ENCODE measurements at regions not wholly inside any gene's neighbourhood (a gene's known extent, or its start where the extent isn't known, plus 50 kb on each side); places are given as distances from the start of the nearest gene placed in this dataset.
A peak's percentile ranks its signal among the peaks of the same experiment; 100 is the strongest.

DNA sequence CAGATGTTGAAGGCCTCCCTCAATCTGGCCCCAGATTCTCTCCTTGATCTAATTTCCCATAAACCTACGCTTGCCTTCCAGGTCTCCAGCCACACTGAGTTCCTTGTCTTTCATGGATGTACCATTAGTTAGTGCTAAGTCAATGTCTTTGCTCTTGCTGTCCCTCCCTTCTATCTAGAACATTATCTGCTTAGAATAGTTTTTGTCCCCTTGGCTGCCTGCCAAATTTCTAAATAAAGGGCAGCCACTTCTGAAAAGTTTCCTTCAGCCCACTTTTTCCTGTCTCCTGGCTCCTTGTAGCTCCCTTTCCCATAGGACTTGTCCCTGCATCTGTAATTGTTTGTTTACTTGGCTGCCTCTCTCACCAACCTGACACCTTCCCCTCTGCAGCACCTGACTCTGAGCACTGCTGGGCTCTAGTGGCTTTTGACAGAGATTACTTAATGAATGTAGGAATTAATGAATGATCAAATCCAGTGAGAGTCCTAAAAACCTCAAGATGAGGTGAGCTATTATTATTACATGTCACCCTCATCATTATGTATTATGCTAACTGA, 58.3 kb downstream of the CXCL12 start:
- TF ChIP-seq, protein P1, sequence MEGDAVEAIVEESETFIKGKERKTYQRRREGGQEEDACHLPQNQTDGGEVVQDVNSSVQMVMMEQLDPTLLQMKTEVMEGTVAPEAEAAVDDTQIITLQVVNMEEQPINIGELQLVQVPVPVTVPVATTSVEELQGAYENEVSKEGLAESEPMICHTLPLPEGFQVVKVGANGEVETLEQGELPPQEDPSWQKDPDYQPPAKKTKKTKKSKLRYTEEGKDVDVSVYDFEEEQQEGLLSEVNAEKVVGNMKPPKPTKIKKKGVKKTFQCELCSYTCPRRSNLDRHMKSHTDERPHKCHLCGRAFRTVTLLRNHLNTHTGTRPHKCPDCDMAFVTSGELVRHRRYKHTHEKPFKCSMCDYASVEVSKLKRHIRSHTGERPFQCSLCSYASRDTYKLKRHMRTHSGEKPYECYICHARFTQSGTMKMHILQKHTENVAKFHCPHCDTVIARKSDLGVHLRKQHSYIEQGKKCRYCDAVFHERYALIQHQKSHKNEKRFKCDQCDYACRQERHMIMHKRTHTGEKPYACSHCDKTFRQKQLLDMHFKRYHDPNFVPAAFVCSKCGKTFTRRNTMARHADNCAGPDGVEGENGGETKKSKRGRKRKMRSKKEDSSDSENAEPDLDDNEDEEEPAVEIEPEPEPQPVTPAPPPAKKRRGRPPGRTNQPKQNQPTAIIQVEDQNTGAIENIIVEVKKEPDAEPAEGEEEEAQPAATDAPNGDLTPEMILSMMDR (IDR thresholded peaks at IDR 0.05; ENCODE audit: insufficient read depth, low read depth, low read length, missing control alignments): no peak
- no peak overlapping the region for H3K4me3 ChIP-seq (ENCODE audit: low read length)
- DNase-seq (ENCODE audit: low read depth): no peak

DNA sequence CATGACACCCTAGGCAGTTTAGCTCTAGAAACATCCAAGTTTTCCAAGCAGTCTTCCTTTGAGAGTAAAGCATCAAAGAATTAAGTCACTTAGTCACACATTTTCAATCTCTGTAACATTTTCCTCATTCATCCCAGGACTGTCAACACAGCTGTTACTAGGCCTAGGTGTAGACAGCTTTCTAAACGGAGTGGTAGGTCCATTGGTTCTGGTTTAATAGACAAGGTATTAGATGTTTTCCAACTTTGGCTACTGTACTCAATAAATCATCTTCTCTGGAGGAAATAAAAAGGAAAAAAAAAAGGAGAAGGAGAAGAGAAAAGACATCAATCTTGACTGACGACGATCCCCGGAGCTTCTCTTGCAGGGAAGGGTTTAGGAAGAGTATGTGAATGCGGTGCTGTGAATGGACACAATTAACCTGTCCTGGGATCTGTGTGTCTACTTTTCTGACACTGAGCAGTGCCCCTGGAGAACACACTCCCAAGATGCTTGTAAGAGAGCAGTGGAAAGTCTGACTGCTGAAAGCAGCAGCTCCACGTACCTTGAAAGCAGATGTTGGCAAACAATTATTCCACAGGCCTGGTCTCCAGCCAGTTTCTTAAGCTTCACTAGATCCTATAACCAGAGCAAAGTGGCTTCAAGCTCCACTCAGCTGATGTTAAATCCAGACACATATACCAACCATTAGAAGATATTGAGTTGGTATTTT, 59.1 kb downstream of the CXCL12 start:
- no peak overlapping the region for H3K4me3 ChIP-seq (ENCODE audit: low read length)
- TF ChIP-seq, protein P1 (IDR thresholded peaks at IDR 0.05; ENCODE audit: insufficient read depth, low read depth, low read length, missing control alignments): no peak
- no peak for DNase-seq (ENCODE audit: low read depth)

DNA sequence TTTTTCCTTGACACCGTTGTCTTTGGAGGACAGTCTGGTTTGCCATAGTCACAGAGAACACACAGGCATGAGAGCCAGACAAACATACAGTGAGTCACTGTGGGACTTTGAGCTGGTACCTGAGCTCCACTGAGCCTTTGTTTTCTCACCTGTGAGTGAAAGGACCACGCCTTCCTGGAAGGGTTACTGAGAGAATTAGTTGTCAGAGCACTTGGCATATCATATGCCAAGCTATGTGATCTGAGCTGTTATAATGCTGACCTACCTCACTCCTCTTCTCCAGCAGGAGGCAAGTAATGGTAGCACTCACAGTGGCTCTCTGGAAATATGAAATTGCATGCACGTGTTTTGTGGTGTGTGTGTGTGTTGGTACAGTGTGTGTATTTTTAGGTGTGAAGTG, 59.7 kb downstream of the CXCL12 start:
- peak; percentile 5 for DNase-seq (ENCODE audit: low read depth)
- H3K4me3 ChIP-seq (ENCODE audit: low read length): no peak overlapping the region
- TF ChIP-seq, protein P1 (IDR thresholded peaks at IDR 0.05; ENCODE audit: insufficient read depth, low read depth, low read length, missing control alignments): no peak

DNA sequence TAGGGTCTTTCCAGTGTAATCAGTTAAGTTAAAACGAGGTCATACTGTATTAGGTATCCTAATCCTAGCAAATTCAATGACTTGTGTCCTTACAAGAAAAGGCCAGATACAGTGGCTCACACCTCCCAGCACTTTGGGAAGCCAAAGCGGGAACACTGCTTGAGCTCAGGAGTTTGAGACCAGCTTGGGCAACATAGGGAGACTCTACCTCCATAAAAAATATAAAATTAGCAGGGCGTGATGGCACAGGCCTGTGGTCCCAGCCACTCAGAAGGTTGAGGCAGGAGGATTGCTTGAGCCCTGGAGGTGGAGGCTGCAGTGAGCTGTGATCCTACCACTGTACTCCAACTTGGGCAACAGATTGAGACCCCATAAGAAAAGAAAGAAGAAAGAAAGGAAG, 61.1 kb downstream of the CXCL12 start:
- no peak for DNase-seq (ENCODE audit: low read depth)
- no peak overlapping the region for H3K4me3 ChIP-seq (ENCODE audit: low read length)
- TF ChIP-seq, protein P1 (IDR thresholded peaks at IDR 0.05; ENCODE audit: insufficient read depth, low read depth, low read length, missing control alignments): no peak

DNA sequence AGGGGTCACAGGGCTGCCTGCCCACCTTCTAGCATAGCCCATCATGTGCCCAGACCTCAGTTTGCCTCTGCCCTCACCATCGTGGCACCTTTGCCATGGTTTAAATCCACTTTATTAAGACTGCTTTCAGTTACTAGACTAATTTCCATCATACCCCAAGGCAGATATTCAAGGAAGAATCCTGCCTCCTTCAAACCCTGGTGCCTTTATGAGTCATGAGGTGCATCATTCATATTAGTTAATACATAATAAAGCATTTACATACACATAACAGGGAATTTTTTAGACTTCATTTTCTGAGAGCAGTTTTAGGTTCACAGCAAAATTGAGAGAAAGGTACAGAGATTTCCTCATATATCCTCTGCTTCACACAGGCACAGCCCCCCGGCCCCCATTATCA, 62.8 kb downstream of the CXCL12 start:
- DNase-seq (ENCODE audit: low read depth): no peak
- TF ChIP-seq, protein P1 (IDR thresholded peaks at IDR 0.05; ENCODE audit: insufficient read depth, low read depth, low read length, missing control alignments): no peak
- H3K4me3 ChIP-seq (ENCODE audit: low read length): no peak overlapping the region

DNA sequence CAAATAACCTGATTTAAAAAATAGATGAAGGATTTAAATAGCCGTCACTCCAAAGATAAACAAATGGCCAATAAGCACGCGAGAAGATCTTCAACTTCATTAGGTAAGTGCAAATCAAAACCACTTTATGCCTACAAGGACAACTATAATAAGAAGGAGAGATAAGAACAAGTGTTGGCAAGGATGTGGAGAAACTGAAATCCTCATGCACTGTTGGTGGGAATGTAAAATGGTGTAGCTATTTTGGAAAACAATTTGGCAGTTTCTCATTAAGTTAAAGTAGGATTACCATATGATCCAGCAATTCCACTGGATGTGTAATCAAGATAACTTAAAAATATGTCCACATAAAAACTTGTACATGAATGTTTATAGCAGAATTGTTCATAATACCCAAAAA, 64.1 kb downstream of the CXCL12 start:
- H3K4me3 ChIP-seq (ENCODE audit: low read length): no peak overlapping the region
- DNase-seq (ENCODE audit: low read depth): no peak
- TF ChIP-seq, protein P1 (IDR thresholded peaks at IDR 0.05; ENCODE audit: insufficient read depth, low read depth, low read length, missing control alignments): no peak

DNA sequence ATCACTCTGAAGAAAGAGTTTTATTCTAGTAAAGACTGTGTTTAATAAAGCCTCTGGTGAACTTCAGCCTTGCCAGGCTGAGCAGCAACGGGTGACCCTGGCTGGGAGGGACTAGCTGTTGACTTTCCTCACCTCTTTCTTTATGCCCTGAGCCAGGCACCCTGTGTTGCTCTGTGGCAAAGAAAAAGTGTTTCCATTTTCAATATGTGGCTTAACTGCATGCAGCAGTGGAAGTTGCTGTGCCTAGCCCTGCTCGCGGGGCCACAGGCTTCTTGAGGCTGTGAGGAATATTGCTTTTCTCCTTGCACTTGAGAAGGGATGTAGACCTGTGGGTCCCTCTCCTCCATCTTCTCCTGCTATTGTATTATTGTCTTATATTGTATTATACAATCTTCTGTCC, 67.0 kb downstream of the CXCL12 start:
- no peak for DNase-seq (ENCODE audit: low read depth)
- TF ChIP-seq, protein P1 (IDR thresholded peaks at IDR 0.05; ENCODE audit: insufficient read depth, low read depth, low read length, missing control alignments): no peak

More for the DNA sequence above, 67.0 kb downstream of the CXCL12 start:
- H3K4me3 ChIP-seq (ENCODE audit: low read length): no peak overlapping the region

Measured in epithelial cell of esophagus (primary cell).